ENCODE measurements at regions not wholly inside any gene's neighbourhood (a gene's known extent, or its start where the extent isn't known, plus 50 kb on each side); places are given as distances from the start of the nearest gene placed in this dataset.

DNA sequence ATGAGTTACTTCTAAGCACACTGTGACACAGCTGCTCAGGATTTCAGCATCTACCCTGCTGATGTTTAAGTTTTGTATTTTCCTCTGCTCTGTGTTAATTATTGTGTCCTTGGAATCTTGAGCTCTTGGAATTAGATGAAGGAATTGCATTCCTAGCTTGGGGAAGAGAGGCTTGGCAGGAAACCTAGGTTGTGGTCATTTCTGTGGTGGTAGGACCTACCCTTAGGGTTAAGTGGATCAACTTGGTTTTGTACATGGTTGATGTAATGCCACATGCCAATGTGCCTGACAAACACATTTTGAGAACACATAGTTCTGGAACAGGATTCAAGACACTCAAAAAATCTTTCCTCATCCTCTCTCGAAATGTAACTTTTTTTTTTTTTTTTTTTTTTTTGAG, 264.5 kb upstream of the MEX3C start:
- no peak overlapping the region for H3K9ac ChIP-seq (ENCODE audit: low read depth, low read length)
- no peak overlapping the region for H3K4me3 ChIP-seq (ENCODE audit: low read length)
- 95% methylated on average over 1 of the region's 1 CpG for WGBS
- no peak overlapping the region for H3K27ac ChIP-seq (ENCODE audit: low read depth, low read length)
- no peaks in the 10 kb centered on the region; the same call in 1 of the 2 replicates for H3K4me1 ChIP-seq (ENCODE audit: insufficient read depth, low read length)
- no peaks in the 10 kb centered on the region for H3K27me3 ChIP-seq (ENCODE audit: insufficient read depth, low read length)
- H3K36me3 ChIP-seq (ENCODE audit: insufficient read depth, low read length), result no peaks in the 10 kb centered on the region
- H3K9me3 ChIP-seq (ENCODE audit: insufficient read depth, low read depth, low read length), result no peaks in the 10 kb centered on the region

GRCh38 chr18:51463483-51464136, 266.1 kb upstream of the MEX3C start:
- no peak overlapping the region for H3K27ac ChIP-seq (ENCODE audit: low read depth, low read length)
- H3K36me3 ChIP-seq (ENCODE audit: insufficient read depth, low read length), result no peaks in the 10 kb centered on the region
- H3K9ac ChIP-seq (ENCODE audit: low read depth, low read length), result no peak overlapping the region
- no peak overlapping the region for H3K4me3 ChIP-seq (ENCODE audit: low read length)
- no peaks in the 10 kb centered on the region; the same call in 1 of the 2 replicates for H3K4me1 ChIP-seq (ENCODE audit: insufficient read depth, low read length)
- no peaks in the 10 kb centered on the region for H3K9me3 ChIP-seq (ENCODE audit: insufficient read depth, low read depth, low read length)
- H3K27me3 ChIP-seq (ENCODE audit: insufficient read depth, low read length), result no peaks in the 10 kb centered on the region
- 86% methylated on average over 6 of the region's 9 CpGs for WGBS

DNA sequence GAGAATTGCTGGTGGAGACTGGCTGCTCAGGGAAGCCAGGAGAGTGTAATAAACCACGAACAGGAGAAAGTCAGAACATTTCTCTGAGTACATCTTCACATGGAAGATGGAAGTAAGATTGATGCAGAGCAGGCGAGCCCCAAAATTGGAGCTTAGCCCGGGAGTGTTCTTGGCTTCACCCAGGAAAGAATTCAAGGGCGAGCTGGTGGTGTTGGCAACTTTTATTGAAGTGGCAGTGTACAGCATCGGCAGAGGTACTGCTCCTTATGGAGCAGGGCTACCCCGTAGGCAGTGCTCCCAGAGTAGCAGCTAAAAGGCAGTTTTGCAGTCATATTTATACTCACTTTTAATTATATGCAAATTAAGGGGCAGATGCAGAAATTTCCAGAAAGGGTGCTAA, 281.4 kb upstream of the MEX3C start:
- H3K36me3 ChIP-seq (ENCODE audit: insufficient read depth, low read length), result no peaks in the 10 kb centered on the region
- H3K27me3 ChIP-seq (ENCODE audit: insufficient read depth, low read length), result no peaks in the 10 kb centered on the region
- H3K9me3 ChIP-seq (ENCODE audit: insufficient read depth, low read depth, low read length), result no peaks in the 10 kb centered on the region
- H3K9ac ChIP-seq (ENCODE audit: low read depth, low read length), result no peak overlapping the region
- no peak overlapping the region for H3K4me3 ChIP-seq (ENCODE audit: low read length)
- 0 out of 2 replicates have a peak, but pooled peaks cover 6% of the 10 kb centered on the region for H3K4me1 ChIP-seq (ENCODE audit: insufficient read depth, low read length)
- no peak overlapping the region for H3K27ac ChIP-seq (ENCODE audit: low read depth, low read length)
- 95% methylated on average over 6 of the region's 6 CpGs for WGBS

- Histone ChIP-seq H3K36me3 (ENCODE audit: insufficient read depth, low read length) (no peaks in the 10 kb centered on the region), H3K27me3 (ENCODE audit: insufficient read depth, low read length) (no peaks in the 10 kb centered on the region), H3K4me1 (ENCODE audit: insufficient read depth, low read length) (peaks cover 6% of the 10 kb centered on the region), H3K27ac (ENCODE audit: low read depth, low read length) (no peak overlapping the region), H3K9ac (ENCODE audit: low read depth, low read length) (no peak overlapping the region), H3K4me3 (ENCODE audit: low read length) (no peak overlapping the region), H3K9me3 (ENCODE audit: insufficient read depth, low read depth, low read length) (no peaks in the 10 kb centered on the region)
- 97% methylated on average over 5 of the region's 6 CpGs for WGBS
Measured at GRCh38 chr18:51479736-51480135, 282.3 kb upstream of the MEX3C start.

DNA sequence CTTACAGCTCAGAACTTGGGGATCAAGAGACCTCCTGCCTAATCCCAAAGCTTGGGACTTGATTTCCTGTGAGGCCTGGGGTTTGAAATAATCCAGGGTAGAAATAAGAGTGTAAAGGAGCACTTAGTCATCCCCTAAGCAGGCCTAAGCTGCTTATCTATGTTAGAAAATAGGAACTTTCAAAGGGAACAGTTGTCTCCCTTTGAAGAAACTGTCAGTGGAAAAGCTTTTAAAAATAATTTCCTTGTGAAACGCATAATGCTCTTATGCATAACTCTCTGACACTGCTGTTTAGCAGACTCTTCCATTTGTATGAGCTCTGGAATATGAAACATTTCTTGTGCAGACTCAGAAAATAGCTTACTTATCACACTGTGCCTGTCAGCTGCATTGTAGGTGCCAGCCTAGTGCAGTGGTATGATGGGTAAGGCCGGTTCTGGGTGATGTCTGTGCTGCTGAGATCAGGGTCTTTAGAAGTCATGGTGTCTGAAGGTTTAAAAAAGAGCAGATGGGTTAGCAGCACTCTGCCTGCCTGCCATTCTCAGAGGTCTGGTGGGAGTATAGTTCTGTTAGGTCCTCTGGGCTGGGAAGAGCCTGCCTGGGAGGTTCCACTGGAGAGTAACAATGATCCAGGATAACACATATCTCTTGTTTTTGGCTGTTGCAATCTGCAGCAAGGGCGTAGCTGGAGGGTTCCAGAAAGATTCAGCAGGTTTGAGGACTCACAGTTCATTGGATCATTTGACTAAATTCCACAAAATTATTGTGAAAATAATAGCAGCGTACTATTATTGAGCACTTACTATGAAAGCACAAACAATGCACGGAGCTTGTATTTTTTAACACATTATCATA, 283.2 kb upstream of the MEX3C start:
- WGBS, result 89% methylated on average over 3 of the region's 5 CpGs

GRCh38 chr18:51486735-51487366, 289.4 kb upstream of the MEX3C start:
- peaks cover 6% of the 10 kb centered on the region for H3K4me1 ChIP-seq (ENCODE audit: insufficient read depth, low read length)
- no peaks in the 10 kb centered on the region for H3K36me3 ChIP-seq (ENCODE audit: insufficient read depth, low read length)
- no peaks in the 10 kb centered on the region for H3K27me3 ChIP-seq (ENCODE audit: insufficient read depth, low read length)
- 91% methylated on average over 6 of the region's 6 CpGs for whole genome bisulfite sequencing
- no peak overlapping the region for H3K27ac ChIP-seq (ENCODE audit: low read depth, low read length)
- H3K9ac ChIP-seq (ENCODE audit: low read depth, low read length), result no peak overlapping the region
- H3K4me3 ChIP-seq (ENCODE audit: low read length), result no peak overlapping the region
- H3K9me3 ChIP-seq (ENCODE audit: insufficient read depth, low read depth, low read length), result no peaks in the 10 kb centered on the region

More for the DNA sequence above, 283.2 kb upstream of the MEX3C start:
- no peaks in the 10 kb centered on the region for H3K27me3 ChIP-seq (ENCODE audit: insufficient read depth, low read length)
- no peak overlapping the region for H3K4me3 ChIP-seq (ENCODE audit: low read length)
- peaks cover 6% of the 10 kb centered on the region for H3K4me1 ChIP-seq (ENCODE audit: insufficient read depth, low read length)
- H3K36me3 ChIP-seq (ENCODE audit: insufficient read depth, low read length), result no peaks in the 10 kb centered on the region
- no peaks in the 10 kb centered on the region for H3K9me3 ChIP-seq (ENCODE audit: insufficient read depth, low read depth, low read length)
- H3K9ac ChIP-seq (ENCODE audit: low read depth, low read length), result no peak overlapping the region
- H3K27ac ChIP-seq (ENCODE audit: low read depth, low read length), result no peak overlapping the region

- Histone ChIP-seq H3K27ac (ENCODE audit: low read depth, low read length) (no peak overlapping the region), H3K4me3 (ENCODE audit: low read length) (no peak overlapping the region), H3K36me3 (ENCODE audit: insufficient read depth, low read length) (no peaks in the 10 kb centered on the region), H3K27me3 (ENCODE audit: insufficient read depth, low read length) (no peaks in the 10 kb centered on the region), H3K9me3 (ENCODE audit: insufficient read depth, low read depth, low read length) (no peaks in the 10 kb centered on the region), H3K4me1 (ENCODE audit: insufficient read depth, low read length) (no peaks in the 10 kb centered on the region), H3K9ac (ENCODE audit: low read depth, low read length) (no peak overlapping the region)
- WGBS, result 94% methylated on average over 3 of the region's 3 CpGs
Measured at GRCh38 chr18:51490417-51490816, 292.9 kb upstream of the MEX3C start.

DNA sequence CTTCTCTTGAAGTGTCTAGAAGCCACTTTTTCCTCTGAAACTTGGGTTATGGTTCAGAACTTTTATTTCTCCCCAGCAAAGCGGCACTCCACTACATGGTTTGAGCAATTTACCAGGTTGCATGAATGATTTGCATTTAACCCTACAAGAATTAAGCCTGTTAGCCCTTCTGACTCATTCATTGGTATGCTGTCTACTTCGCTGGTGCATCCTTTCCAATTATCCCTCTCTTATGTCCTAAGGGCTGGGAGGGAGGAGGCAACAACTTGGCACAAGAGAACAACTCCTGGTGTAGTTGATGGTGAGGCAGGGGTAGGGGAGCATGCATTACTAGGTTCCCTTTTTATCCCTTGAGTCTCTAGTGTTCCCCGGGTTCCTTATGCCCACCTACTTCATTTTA, 293.4 kb upstream of the MEX3C start:
- Histone ChIP-seq H3K9me3 (ENCODE audit: insufficient read depth, low read depth, low read length) (no peaks in the 10 kb centered on the region), H3K9ac (ENCODE audit: low read depth, low read length) (no peak overlapping the region), H3K4me3 (ENCODE audit: low read length) (no peak overlapping the region), H3K27ac (ENCODE audit: low read depth, low read length) (no peak overlapping the region), H3K36me3 (ENCODE audit: insufficient read depth, low read length) (no peaks in the 10 kb centered on the region), H3K27me3 (ENCODE audit: insufficient read depth, low read length) (no peaks in the 10 kb centered on the region), H3K4me1 (ENCODE audit: insufficient read depth, low read length) (no peaks in the 10 kb centered on the region)
- 91% methylated on average over 3 of the region's 3 CpGs for WGBS

DNA sequence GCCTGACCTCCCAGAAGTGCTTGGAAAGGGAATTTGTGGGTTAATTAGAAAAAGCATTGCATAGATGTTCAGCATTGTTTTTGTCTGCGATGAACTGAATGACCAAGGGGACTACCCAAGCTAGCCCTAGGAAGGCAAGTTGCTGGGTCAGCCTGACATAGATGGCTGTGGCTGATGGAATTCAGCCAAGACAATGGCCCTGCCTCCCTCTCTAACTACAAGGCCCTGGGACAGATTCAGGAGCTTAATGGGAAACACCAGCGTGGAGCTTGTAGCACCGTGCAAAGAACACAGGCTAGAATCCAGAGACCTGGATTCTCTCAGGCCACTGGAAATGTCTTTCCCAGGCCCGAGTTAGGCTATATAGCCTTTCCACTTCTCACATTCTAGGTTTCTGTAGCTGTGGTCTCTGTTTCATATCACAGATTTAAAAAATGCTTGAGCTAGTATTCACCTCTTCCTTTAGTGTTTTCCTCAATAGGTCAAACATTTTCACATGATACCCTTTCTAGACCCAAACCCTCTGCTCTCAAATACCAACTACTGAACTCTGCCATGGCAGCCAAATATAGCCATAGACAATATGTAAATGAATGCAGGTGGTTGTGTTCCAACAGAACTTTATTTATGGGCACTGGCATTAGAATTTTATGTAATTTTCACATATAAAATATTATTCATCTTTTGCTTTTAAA, 294.3 kb upstream of the MEX3C start:
- 91% methylated on average over 4 of the region's 4 CpGs for WGBS
- no peak overlapping the region for H3K9ac ChIP-seq (ENCODE audit: low read depth, low read length)
- no peaks in the 10 kb centered on the region for H3K27me3 ChIP-seq (ENCODE audit: insufficient read depth, low read length)
- H3K4me1 ChIP-seq (ENCODE audit: insufficient read depth, low read length), result no peaks in the 10 kb centered on the region
- H3K36me3 ChIP-seq (ENCODE audit: insufficient read depth, low read length), result no peaks in the 10 kb centered on the region
- no peaks in the 10 kb centered on the region for H3K9me3 ChIP-seq (ENCODE audit: insufficient read depth, low read depth, low read length)
- no peak overlapping the region for H3K27ac ChIP-seq (ENCODE audit: low read depth, low read length)
- H3K4me3 ChIP-seq (ENCODE audit: low read length), result no peak overlapping the region

DNA sequence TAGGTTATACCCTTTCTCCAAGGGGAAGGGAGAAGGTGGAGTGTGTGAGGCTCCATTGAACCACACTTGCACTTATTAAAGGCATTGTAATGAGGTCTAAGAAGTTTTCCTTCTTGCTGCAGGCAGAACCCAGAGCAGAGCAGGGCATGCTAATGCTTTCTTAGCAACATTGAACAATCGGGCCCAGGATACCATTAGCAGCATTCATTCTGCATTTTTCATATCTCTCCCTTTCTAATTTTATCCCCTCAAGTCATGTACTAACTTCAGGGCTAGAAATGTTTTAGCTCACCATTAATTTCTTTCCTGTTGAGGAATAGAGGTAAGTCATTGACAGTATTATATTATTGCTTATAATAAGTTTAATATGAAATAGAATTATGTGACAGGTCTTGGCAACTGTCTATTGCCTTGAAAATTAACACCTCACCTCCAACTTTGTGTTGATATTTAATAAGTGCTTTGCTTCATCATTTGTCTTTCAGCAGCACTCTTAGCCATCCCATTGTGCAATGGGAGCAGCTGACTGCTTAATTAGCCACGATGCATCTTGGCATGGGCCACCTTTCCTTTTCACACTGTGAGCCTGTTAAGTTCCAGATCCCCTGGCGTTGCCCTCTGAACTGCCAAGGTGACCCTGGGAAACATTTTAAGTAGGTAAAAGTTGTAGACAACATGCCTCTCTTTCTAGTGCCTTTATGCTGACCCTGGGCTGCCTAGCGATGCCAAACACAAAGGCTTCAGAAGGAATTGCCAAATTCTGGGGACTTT, 300.8 kb upstream of the MEX3C start:
- WGBS, result 88% methylated on average over 4 of the region's 4 CpGs

More for the DNA sequence above, 300.8 kb upstream of the MEX3C start:
- H3K9ac ChIP-seq (ENCODE audit: low read depth, low read length), result no peak overlapping the region
- no peak overlapping the region for H3K27ac ChIP-seq (ENCODE audit: low read depth, low read length)
- H3K4me3 ChIP-seq (ENCODE audit: low read length), result no peak overlapping the region
- H3K9me3 ChIP-seq (ENCODE audit: insufficient read depth, low read depth, low read length), result no peaks in the 10 kb centered on the region
- no peaks in the 10 kb centered on the region for H3K36me3 ChIP-seq (ENCODE audit: insufficient read depth, low read length)
- no peaks in the 10 kb centered on the region for H3K27me3 ChIP-seq (ENCODE audit: insufficient read depth, low read length)
- H3K4me1 ChIP-seq (ENCODE audit: insufficient read depth, low read length), result no peaks in the 10 kb centered on the region
